GM18861 (cell line): ENCODE measurements at regions not wholly inside any gene's neighbourhood (a gene's known extent, or its start where the extent isn't known, plus 50 kb on each side); places are given as distances from the start of the nearest gene placed in this dataset.
"Not testable (repeated sequence)": the region's sequence is repeated elsewhere in the genome, so short reads cannot be mapped to it uniquely, and the experiment has no call there.

ENCODE experiments used
- ATAC-seq: cut with Tn5 transposase; IDR thresholded peaks from one replicate; pipeline ENCODE4 v1.9.1; 2021; ENCODE audit not compliant: unreplicated experiment

DNA sequence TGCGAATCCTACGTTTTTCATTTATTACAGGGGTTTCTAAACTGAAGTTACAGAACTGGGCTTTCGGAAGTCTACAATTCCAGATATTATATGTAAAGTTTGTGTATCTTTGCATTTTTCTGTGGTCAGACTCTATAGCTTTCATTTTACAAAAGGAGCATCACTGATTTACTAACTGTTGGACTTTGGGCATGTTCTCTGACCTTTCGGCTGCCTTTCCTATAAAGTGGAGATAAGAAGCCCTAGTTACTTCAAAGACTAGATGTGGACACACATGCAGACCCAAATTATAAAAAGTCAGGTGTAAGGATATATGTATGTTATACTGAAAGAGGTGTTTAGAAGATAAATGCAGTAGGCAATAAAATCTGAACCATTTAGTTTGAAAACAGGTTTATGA, 126.6 kb upstream of the PRKCQ start:
- ATAC-seq = no peak

- ATAC-seq = no peak
Observed at GRCh38 chr10:6704896-6705295, 124.8 kb upstream of the PRKCQ start.

DNA sequence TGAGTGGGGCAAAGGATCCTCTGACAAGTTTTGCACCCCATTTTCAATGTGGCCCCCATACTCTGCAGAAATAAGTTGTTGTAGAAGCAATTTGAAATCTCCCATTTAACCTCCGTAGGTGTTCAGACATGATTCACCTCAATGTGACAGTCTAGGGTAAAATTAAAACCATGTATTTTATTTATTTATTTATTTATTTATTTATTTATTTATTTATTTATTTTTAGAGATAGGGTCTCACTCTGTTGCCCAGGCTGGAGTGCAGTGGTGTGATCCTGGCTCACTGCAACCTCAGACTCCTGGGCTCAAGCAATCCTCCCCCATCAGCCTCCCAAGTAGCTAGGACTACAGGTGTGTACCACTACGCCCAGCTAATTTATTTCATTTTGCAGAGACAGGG, 122.8 kb upstream of the PRKCQ start:
- ATAC-seq = not testable (repeated sequence)

DNA sequence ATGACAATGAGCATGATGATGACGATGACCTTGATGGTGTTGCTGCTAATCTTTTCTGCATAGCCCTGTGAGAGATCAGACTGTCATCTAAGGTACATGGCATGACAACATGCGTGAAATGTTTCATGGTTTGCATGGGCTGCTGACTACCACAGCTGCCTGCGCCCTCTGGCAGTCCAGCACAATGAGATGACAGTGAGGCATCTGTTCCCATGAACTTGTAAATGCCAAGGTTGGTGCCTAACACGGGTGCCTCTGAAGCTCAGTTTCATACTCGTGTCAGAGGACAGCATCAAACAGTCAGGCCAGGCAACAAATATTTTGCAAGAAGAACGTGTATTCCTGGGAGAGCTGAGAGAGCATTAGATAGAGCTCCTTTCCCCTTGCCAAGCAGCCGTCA, 122.0 kb upstream of the PRKCQ start:
- ATAC-seq = no peak

DNA sequence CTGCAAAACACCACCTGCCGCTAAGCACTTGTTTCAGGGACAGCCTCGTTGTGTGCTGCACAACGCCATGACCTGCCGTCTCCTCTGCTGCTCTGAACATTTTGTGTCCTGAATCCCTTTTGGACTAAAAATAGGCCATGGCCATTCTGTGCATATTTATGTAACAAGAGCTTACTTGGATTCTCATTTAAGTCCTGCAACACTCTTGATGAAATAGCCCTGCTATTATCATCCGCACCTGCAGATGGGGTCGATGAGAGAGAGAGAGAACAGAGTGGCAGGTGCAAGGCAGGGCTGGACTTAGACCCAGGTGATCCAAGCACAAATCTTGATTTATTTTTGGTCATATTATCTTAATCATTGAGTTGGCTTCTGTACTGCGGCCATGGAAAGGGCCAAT, 121.2 kb upstream of the PRKCQ start:
- no peak for ATAC-seq

DNA sequence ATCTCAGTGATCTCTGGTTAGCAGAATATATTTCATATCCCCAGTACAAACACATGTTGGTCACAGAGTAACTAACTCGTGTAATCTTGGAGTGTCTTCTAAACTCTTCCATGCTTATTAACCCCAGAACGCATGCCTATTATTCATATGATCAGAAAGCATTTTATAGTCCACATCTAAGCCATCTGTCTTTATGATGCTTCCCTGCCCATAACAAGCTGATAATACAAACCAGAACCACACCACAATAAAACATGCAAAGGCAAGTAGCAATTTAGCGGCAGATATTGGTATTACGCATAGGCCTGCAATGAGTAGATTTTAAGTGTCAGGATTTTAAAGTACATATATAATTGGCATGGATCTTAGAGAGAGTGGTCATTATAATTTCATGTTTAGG, 120.0 kb upstream of the PRKCQ start:
- no peak for ATAC-seq

- no peak for ATAC-seq
Observed at GRCh38 chr10:6699336-6699735, 119.3 kb upstream of the PRKCQ start.

DNA sequence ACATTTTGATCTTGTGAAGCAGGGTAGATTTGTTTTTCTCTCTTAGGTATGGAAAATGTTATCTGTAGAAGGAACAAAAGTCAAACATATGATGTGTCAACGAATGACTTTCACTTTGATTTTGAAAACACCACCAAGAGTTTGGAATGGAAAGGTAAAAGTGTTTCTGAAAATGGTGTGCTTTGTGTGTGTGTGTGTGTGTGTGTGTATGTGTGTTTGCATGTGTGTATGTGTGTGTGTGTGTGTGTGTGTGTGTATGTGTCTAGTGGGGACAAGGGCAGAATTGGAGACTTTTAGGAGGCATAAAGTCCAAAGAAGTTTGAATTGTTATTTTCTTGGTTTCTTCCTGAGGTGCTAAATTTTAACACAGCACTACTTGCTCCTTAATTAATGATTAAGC, 115.4 kb upstream of the PRKCQ start:
- no peak for ATAC-seq

- ATAC-seq = no peak
Observed at GRCh38 chr10:6694447-6695140, 114.5 kb upstream of the PRKCQ start.

DNA sequence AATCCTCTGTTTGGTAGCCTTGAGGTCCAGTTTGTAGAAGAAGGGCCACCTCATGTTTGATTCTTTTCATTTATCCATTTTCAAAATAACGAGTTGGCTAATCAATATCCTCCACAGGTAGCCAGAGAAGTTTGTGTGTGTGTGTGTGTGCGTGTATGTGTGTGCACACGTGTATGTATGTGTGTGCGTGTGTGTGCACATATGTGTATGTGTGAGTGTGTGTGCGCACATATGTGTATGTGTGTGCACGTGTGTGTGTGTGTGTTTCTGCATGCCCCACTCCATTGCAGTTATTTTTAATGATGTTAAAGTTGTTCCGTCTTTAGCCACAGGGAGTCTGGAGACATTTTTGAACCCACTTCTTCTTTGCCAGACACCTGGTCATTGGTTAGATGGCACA, 112.8 kb upstream of the PRKCQ start:
- no peak for ATAC-seq

DNA sequence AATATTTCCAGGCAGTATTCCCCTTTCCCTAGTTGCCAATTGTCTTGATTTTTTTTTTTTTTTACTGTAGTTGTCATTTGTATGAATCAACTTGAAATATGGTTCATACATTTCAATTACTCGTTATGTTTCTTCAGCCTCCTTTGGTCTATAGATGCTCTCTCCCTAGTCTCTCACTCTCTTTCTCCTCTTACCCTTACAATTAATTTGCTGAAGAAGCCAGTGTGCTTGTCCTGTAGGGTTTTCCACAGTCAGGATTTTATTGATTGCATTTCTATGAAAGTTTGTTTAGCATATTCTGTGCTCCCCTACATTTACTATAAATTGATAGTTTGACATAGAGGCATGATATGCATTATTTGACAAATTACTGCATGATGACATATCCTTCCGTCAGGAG, 112.0 kb upstream of the PRKCQ start:
- no peak for ATAC-seq

GRCh38 chr10:6689036-6689435, 109.0 kb upstream of the PRKCQ start:
- no peak for ATAC-seq

- ATAC-seq = no peak
Observed at GRCh38 chr10:6680735-6681134, 100.7 kb upstream of the PRKCQ start.

DNA sequence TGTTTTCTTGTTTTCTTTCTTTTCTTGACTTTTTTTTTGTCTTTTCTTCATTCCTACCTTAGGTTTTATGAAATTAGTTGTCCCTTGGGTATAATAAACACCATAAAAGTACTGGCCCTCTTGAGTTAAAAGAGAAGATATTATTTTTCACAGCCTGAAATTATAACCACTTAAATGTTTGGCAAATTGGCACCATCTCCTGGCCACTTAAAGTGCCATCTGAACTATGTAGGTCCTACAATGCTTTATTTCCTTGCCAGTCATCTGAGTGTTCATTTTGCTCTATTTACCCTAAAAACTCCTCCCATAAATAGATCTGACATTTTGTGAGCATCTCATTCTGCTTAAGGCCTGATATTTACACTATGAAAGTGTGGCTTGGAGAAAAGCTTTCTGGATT, 98.9 kb upstream of the PRKCQ start:
- ATAC-seq = no peak

DNA sequence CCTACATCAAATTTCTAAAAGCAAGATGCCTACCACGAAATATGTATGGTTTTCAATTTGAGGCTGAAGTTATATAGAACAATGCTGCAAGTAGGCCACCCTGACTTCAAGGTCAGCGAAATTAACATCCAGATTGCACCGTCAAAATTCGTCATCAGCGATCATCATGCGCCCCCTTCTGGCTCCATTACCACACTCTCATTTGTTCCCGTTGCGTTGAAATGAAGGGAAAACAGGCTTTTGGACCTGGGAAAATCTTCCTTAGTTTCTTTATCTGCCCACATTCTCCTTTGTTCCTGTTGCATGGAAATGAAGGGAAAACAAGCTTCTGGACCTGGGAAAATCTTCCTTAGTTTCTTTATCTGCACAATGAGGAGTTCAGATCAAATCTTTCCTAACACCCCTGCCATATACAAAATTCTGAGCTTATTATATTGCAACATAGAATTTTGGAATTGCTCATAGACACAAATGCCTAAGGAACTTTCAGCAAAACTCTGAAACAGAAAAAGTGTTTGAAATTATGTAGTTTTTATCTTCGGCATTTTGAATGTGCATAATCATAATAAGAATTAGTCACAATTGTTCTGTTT, 98.2 kb upstream of the PRKCQ start:
- ATAC-seq = no peak

DNA sequence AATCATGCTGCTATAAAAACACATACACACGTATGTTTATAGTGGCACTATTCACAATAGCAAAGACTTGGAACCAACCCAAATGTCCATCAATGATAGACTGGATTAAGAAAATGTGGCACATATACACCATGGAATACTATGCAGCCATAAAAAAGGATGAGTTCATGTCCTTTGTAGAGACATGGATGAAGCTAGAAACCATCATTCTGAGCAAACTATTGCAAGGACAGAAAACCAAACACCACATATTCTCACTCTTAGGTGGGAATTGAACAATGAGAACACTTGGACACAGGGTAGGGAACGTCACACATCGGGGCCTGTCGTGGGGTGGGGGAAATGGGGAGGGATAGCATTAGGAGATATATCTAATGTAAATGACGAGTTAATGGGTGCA, 97.1 kb upstream of the PRKCQ start:
- ATAC-seq = not testable (repeated sequence)

DNA sequence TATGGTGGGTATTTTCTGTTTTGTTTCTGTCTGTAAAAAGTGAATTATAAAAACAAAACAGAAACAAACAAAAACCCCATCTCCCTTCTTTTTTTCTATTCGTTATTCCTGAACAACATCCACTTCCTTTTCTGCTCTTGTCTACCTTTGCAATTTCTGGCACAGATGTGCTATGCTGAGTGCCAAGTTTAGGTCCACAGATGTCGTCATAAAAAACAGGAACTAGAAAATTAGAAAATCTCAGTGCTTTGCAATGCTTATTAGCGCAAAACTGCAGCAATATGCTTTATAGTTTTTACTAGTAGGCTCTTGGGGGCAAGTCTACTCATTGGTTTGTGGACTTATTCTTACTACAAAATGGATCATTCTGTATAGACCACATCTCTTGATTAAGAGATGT, 94.2 kb upstream of the PRKCQ start:
- ATAC-seq = no peak

DNA sequence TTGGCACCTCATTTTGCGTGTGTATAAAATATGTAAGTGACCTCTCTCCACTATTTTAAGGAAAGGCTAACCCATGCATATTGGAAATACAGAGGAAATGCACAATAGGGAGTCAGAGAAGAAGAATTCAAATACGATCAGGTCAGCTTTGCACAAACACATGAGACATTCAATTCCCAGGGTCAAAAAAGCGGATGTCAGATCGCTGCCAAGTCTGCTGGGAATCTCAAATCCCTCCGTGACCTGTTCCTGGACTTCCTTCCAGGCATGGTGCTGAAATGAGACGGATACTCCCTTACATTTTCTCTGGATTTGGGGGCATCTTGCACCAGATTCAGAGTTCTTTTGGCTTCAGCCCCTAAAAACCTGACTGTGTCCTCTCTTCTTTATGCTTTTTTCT, 91.9 kb upstream of the PRKCQ start:
- no peak for ATAC-seq

DNA sequence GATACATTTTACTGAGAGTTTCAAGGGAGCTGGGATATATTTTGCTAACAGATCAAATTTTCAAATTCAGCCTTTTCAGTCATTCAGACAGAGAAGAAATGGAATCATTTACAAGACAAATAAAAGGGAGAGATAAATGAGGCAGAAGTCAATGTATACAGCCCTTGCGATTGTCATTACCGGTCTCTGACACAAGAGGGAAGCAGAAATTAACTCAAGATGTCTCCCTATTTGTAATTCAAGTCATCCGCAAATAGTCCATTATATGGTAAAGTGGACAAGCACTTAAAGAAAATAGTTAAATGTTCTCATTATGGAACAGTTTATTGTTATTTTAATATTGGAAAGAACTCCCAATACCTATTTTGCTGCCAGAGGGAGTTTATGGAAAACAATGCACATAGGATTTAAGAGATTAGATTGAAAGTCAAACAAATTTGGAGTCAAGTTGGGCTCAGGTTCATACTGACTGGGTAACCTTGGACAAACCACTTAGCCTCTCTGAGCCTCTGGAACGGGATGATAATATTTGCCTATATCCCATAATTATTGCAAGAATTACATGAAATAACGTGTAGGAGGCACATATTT, 89.3 kb upstream of the PRKCQ start:
- ATAC-seq = no peak

- ATAC-seq = no peak
Observed at GRCh38 chr10:6667679-6668270, 87.7 kb upstream of the PRKCQ start.

GRCh38 chr10:6667150-6667549, 87.1 kb upstream of the PRKCQ start:
- no peak for ATAC-seq

- ATAC-seq = no peak
Observed at GRCh38 chr10:6665847-6666246, 85.8 kb upstream of the PRKCQ start.
